GM19351 (cell line): ENCODE measurements at regions not wholly inside any gene's neighbourhood (a gene's known extent, or its start where the extent isn't known, plus 50 kb on each side); places are given as distances from the start of the nearest gene placed in this dataset.
"Not testable (repeated sequence)": the region's sequence is repeated elsewhere in the genome, so short reads cannot be mapped to it uniquely, and the experiment has no call there.

Experiments used
- ATAC-seq: cut with Tn5 transposase; IDR thresholded peaks from one replicate; pipeline ENCODE4 v1.9.1; 2021; ENCODE audit warnings: mild to moderate bottlenecking, moderate library complexity; ENCODE audit not compliant: unreplicated experiment

- no peak for ATAC-seq
Observed at GRCh38 chr3:144957398-144958101, 985.9 kb downstream of the DIPK2A start.

GRCh38 chr3:144963810-144964209 lies 992.2 kb downstream of the DIPK2A start:
- no peak for ATAC-seq

- no peak for ATAC-seq
Observed at GRCh38 chr3:144966560-144966959, 994.9 kb downstream of the DIPK2A start.

- ATAC-seq = no peak
Observed at GRCh38 chr3:144968750-144969350, 997.2 kb downstream of the DIPK2A start.

GRCh38 chr3:144984481-144984880 lies 1012.9 kb downstream of the DIPK2A start:
- not testable (repeated sequence) for ATAC-seq

GRCh38 chr3:144989807-144990206 lies 1018.2 kb downstream of the DIPK2A start:
- ATAC-seq = no peak

GRCh38 chr3:144995856-144996255 lies 1024.2 kb downstream of the DIPK2A start:
- no peak for ATAC-seq

GRCh38 chr3:145005427-145005826 lies 1033.8 kb downstream of the DIPK2A start:
- ATAC-seq = no peak

GRCh38 chr3:145006271-145006670 lies 1034.6 kb downstream of the DIPK2A start:
- ATAC-seq = no peak

GRCh38 chr3:145013931-145014330 lies 1042.3 kb downstream of the DIPK2A start:
- no peak for ATAC-seq

- no peak for ATAC-seq
Observed at GRCh38 chr3:145015253-145015652, 1043.6 kb downstream of the DIPK2A start.

- no peak for ATAC-seq
Observed at GRCh38 chr3:145017959-145018358, 1046.3 kb downstream of the DIPK2A start.

GRCh38 chr3:145022447-145022846 lies 1050.8 kb downstream of the DIPK2A start:
- no peak for ATAC-seq

GRCh38 chr3:145024700-145025099 lies 1053.1 kb downstream of the DIPK2A start:
- ATAC-seq = no peak

GRCh38 chr3:145027186-145027585 lies 1055.6 kb downstream of the DIPK2A start:
- not testable (repeated sequence) for ATAC-seq

- ATAC-seq = no peak
Observed at GRCh38 chr3:145032791-145033190, 1061.2 kb downstream of the DIPK2A start.

GRCh38 chr3:145035682-145036081 lies 1064.1 kb downstream of the DIPK2A start:
- ATAC-seq = no peak

- not testable (repeated sequence) for ATAC-seq
Observed at GRCh38 chr3:145054055-145054454, 1082.4 kb downstream of the DIPK2A start.

- no peak for ATAC-seq
Observed at GRCh38 chr3:145055375-145056076, 1083.9 kb downstream of the DIPK2A start.

GRCh38 chr3:145058483-145058882 lies 1086.9 kb downstream of the DIPK2A start:
- no peak for ATAC-seq

- no peak for ATAC-seq
Observed at GRCh38 chr3:145063616-145064015, 1092.0 kb downstream of the DIPK2A start.

- no peak for ATAC-seq
Observed at GRCh38 chr3:145070795-145071194, 1090.2 kb downstream of the PLOD2 start.
